HEK293 (cell line): ENCODE measurements at regions not wholly inside any gene's neighbourhood (a gene's known extent, or its start where the extent isn't known, plus 50 kb on each side); places are given as distances from the start of the nearest gene placed in this dataset.

ENCODE experiments used
- CTCF ChIA-PET: fragments of 350-600 bp; formaldehyde crosslinking; extraction: SDS; loops from one replicate; lab custom pipeline; 2021; ENCODE audit warnings: antibody characterized with exemption; lab: Yijun Ruan, JAX
- POLR2A ChIA-PET: fragments of 300-600 bp; formaldehyde crosslinking; extraction: SDS; loops from one replicate; lab custom pipeline; 2020; ENCODE audit warnings: antibody characterized with exemption, inconsistent platforms; lab: Yijun Ruan, JAX
- H3K27ac ChIP-seq: fragments of 200-500 bp; sonication (Bioruptor generic); 2 replicates; pipeline ENCODE4 v1.5.1; 2014; ENCODE audit warnings: low read depth, low read length, control low read depth, inconsistent platforms; ENCODE audit errors: extremely low read depth
- H3K36me3 ChIP-seq, 2 experiments: fragments of 200-500 bp in 1 of 2; sonication (Bioruptor generic) in 1 of 2; 1 replicate in 1 of 2; 2 replicates in 1 of 2; pipeline ENCODE4 v1.5.1; 2014 to 2017; ENCODE audit warnings: inconsistent platforms in 2 of 2, low read length in 2 of 2; ENCODE audit not compliant: control insufficient read depth in 2 of 2, insufficient read depth in 1 of 2
- H3K4me1 ChIP-seq: fragments of 200-500 bp; sonication (Bioruptor generic); 2 replicates; pipeline ENCODE4 v1.5.1; 2014; ENCODE audit warnings: mild to moderate bottlenecking, low read length, inconsistent platforms; ENCODE audit not compliant: control insufficient read depth, insufficient read depth
- H3K4me3 ChIP-seq: 2 replicates; pipeline ENCODE4 v1.5.1; 2011; ENCODE audit warnings: low read depth, mild to moderate bottlenecking, control low read depth, low read length, moderate library complexity
- H3K9me3 ChIP-seq: fragments of 200-500 bp; sonication (Bioruptor generic); 2 replicates; pipeline ENCODE4 v1.5.1; 2014; ENCODE audit warnings: low read depth, low read length, inconsistent platforms; ENCODE audit not compliant: control insufficient read depth, insufficient read depth
- GFI1B ChIP-seq: fragments of 450-650 bp; formaldehyde crosslinking; IDR thresholded peaks from 2 replicates; pipeline ENCODE4 v1.5.1; 2016; ENCODE audit warnings: missing biosample characterization, missing genetic modification characterization
- HOXA7 ChIP-seq: sonication (generic); formaldehyde crosslinking; IDR thresholded peaks from 2 replicates; pipeline ENCODE4 v1.8.1; 2022; ENCODE audit warnings: missing genetic modification reagents, borderline replicate concordance
- KLF9 ChIP-seq: fragments of 450-650 bp; formaldehyde crosslinking; IDR thresholded peaks from 2 replicates; pipeline ENCODE4 v1.5.1; 2016; ENCODE audit warnings: missing biosample characterization, missing genetic modification characterization, low read depth
- OVOL3 ChIP-seq: fragments of 450-650 bp; formaldehyde crosslinking; IDR thresholded peaks from 2 replicates; pipeline ENCODE4 v1.5.1; 2016; ENCODE audit warnings: missing biosample characterization, missing genetic modification characterization
- PRDM1 ChIP-seq: fragments of 450-650 bp; formaldehyde crosslinking; IDR thresholded peaks from 2 replicates; pipeline ENCODE4; 2016; ENCODE audit warnings: missing biosample characterization, missing genetic modification characterization
- PRDM2 ChIP-seq: fragments of 450-650 bp; formaldehyde crosslinking; IDR thresholded peaks from 2 replicates; pipeline ENCODE4 v1.5.1; 2016; ENCODE audit warnings: missing biosample characterization, missing genetic modification characterization, borderline replicate concordance
- SCRT2 ChIP-seq: fragments of 450-650 bp; formaldehyde crosslinking; IDR thresholded peaks from 2 replicates; pipeline ENCODE4 v1.5.1; 2016; ENCODE audit warnings: missing biosample characterization, missing genetic modification characterization
- SP2 ChIP-seq: fragments of 450-650 bp; formaldehyde crosslinking; IDR thresholded peaks from 2 replicates; pipeline ENCODE4 v1.5.1; 2016; ENCODE audit warnings: missing biosample characterization, missing genetic modification characterization
- ZBTB1 ChIP-seq: fragments of 450-650 bp; formaldehyde crosslinking; IDR thresholded peaks from 2 replicates; pipeline ENCODE4 v1.5.1; 2016; ENCODE audit warnings: missing biosample characterization, missing genetic modification characterization
- ZBTB48 ChIP-seq: fragments of 450-650 bp; formaldehyde crosslinking; IDR thresholded peaks from 2 replicates; pipeline ENCODE4 v1.5.1; 2016; ENCODE audit warnings: missing biosample characterization, missing genetic modification characterization
- ZNF138 ChIP-seq: fragments of 450-650 bp; formaldehyde crosslinking; IDR thresholded peaks from 2 replicates; pipeline ENCODE4 v1.5.1; 2016; ENCODE audit warnings: missing biosample characterization, missing genetic modification characterization, borderline replicate concordance
- ZNF16 ChIP-seq: fragments of 450-650 bp; formaldehyde crosslinking; IDR thresholded peaks from 2 replicates; pipeline ENCODE4 v1.5.1; 2016; ENCODE audit warnings: low read depth, missing biosample characterization, missing genetic modification characterization
- ZNF184 ChIP-seq: fragments of 450-650 bp; IDR thresholded peaks from 2 replicates; pipeline ENCODE4 v1.5.1; 2018; ENCODE audit warnings: missing biosample characterization, mild to moderate bottlenecking, missing genetic modification characterization
- ZNF214 ChIP-seq: fragments of 450-650 bp; formaldehyde crosslinking; IDR thresholded peaks from 2 replicates; pipeline ENCODE4 v1.5.1; 2017; ENCODE audit warnings: missing biosample characterization, mild to moderate bottlenecking, missing genetic modification characterization, borderline replicate concordance
- ZNF26 ChIP-seq: fragments of 450-650 bp; formaldehyde crosslinking; IDR thresholded peaks from 2 replicates; pipeline ENCODE4 v1.5.1; 2016; ENCODE audit warnings: missing biosample characterization, missing genetic modification characterization
- ZNF398 ChIP-seq: fragments of 450-650 bp; formaldehyde crosslinking; IDR thresholded peaks from 2 replicates; pipeline ENCODE4 v1.5.1; 2017; ENCODE audit warnings: missing biosample characterization, missing genetic modification characterization
- ZNF404 ChIP-seq: fragments of 450-650 bp; formaldehyde crosslinking; IDR thresholded peaks from 2 replicates; pipeline ENCODE4 v1.5.1; 2017; ENCODE audit warnings: missing biosample characterization, missing genetic modification characterization
- ZNF544 ChIP-seq: fragments of 450-650 bp; formaldehyde crosslinking; IDR thresholded peaks from 2 replicates; pipeline ENCODE4 v1.5.0; 2017; ENCODE audit warnings: missing biosample characterization, missing genetic modification characterization
- ZNF626 ChIP-seq: fragments of 450-650 bp; sonication (Bioruptor Pico); formaldehyde crosslinking; IDR thresholded peaks from 2 replicates; pipeline ENCODE4 v1.5.1; 2018; ENCODE audit warnings: missing biosample characterization, missing genetic modification characterization, inconsistent platforms
- ZSCAN23 ChIP-seq: fragments of 450-650 bp; formaldehyde crosslinking; IDR thresholded peaks from 2 replicates; pipeline ENCODE4 v1.5.1; 2016; ENCODE audit warnings: missing biosample characterization, missing genetic modification characterization
- TF ChIP-seq, protein P1 (sequence below): fragments of 450-650 bp; formaldehyde crosslinking; IDR thresholded peaks from 2 replicates; pipeline ENCODE4 v1.5.1; 2017; ENCODE audit warnings: missing biosample characterization, missing genetic modification characterization
- TF ChIP-seq, protein P2 (sequence below): fragments of 450-650 bp; formaldehyde crosslinking; IDR thresholded peaks from 2 replicates; pipeline ENCODE4 v1.5.1; 2016; ENCODE audit warnings: missing biosample characterization, missing genetic modification characterization
- TF ChIP-seq, protein P3 (sequence below): fragments of 450-650 bp; formaldehyde crosslinking; IDR thresholded peaks from 2 replicates; pipeline ENCODE4 v1.5.1; 2017; ENCODE audit warnings: missing biosample characterization, missing genetic modification characterization

GRCh38 chr1:57996400-57996799 is 550.1 kb downstream of the OMA1 start (continued):
- TF ChIP-seq, protein P1, sequence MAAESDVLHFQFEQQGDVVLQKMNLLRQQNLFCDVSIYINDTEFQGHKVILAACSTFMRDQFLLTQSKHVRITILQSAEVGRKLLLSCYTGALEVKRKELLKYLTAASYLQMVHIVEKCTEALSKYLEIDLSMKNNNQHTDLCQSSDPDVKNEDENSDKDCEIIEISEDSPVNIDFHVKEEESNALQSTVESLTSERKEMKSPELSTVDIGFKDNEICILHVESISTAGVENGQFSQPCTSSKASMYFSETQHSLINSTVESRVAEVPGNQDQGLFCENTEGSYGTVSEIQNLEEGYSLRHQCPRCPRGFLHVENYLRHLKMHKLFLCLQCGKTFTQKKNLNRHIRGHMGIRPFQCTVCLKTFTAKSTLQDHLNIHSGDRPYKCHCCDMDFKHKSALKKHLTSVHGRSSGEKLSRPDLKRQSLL, result no peak
- TF ChIP-seq ZNF26, result no peak
- no peak for TF ChIP-seq SP2 (tag by site-specific recombination)
- TF ChIP-seq OVOL3 (tag by site-specific recombination), result no peak
- TF ChIP-seq, all 188 proteins: peak for 0

DNA sequence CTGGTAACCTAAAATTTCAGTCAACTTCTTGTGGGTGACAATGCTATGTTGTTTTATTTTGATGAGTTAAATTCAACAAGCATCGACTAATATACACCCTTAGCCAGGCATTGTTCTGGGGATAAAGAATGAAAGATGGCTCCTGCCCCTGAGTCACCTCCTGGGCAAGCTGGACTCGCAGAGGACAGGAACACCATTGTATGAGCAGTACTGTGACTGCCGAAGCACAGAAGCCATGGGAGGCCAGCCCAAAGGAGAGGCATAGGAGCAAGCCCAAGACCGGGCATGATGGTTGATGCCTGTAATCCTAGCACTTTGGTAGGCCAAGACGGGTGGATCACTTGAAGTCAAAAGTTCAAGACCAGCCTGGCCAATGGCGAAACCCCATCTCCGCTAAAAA is 555.2 kb downstream of the OMA1 start:
- no peaks in the 10 kb centered on the region for H3K9me3 ChIP-seq
- no peaks in the 10 kb centered on the region for H3K4me1 ChIP-seq
- CTCF ChIA-PET, result no interaction called here
- TF ChIP-seq ZSCAN23 (no peak), SCRT2 (tag by site-specific recombination) (no peak), KLF9 (tag by site-specific recombination) (no peak), ZNF398 (no peak), ZNF214 (no peak), ZNF138 (tag by site-specific recombination) (no peak), PRDM1 (tag by site-specific recombination) (no peak), HOXA7 (no peak), GFI1B (tag by site-specific recombination) (no peak), ZNF184 (tag by site-specific recombination) (no peak), ZBTB48 (tag by site-specific recombination) (no peak), ZBTB1 (tag by site-specific recombination) (no peak), ZNF404 (no peak), ZNF16 (tag by site-specific recombination) (no peak), ZNF544 (no peak), PRDM2 (tag by site-specific recombination) (no peak), ZNF626 (tag by site-specific recombination) (no peak)
- TF ChIP-seq, protein P2, sequence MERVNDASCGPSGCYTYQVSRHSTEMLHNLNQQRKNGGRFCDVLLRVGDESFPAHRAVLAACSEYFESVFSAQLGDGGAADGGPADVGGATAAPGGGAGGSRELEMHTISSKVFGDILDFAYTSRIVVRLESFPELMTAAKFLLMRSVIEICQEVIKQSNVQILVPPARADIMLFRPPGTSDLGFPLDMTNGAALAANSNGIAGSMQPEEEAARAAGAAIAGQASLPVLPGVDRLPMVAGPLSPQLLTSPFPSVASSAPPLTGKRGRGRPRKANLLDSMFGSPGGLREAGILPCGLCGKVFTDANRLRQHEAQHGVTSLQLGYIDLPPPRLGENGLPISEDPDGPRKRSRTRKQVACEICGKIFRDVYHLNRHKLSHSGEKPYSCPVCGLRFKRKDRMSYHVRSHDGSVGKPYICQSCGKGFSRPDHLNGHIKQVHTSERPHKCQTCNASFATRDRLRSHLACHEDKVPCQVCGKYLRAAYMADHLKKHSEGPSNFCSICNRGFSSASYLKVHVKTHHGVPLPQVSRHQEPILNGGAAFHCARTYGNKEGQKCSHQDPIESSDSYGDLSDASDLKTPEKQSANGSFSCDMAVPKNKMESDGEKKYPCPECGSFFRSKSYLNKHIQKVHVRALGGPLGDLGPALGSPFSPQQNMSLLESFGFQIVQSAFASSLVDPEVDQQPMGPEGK, result no peak
- TF ChIP-seq, protein P3, sequence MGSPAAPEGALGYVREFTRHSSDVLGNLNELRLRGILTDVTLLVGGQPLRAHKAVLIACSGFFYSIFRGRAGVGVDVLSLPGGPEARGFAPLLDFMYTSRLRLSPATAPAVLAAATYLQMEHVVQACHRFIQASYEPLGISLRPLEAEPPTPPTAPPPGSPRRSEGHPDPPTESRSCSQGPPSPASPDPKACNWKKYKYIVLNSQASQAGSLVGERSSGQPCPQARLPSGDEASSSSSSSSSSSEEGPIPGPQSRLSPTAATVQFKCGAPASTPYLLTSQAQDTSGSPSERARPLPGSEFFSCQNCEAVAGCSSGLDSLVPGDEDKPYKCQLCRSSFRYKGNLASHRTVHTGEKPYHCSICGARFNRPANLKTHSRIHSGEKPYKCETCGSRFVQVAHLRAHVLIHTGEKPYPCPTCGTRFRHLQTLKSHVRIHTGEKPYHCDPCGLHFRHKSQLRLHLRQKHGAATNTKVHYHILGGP (tag by site-specific recombination), result no peak
- TF ChIP-seq, all 188 proteins: peak for 0
- H3K27ac ChIP-seq, result no peak overlapping the region
- H3K36me3 ChIP-seq, result no peaks in the 10 kb centered on the region
- POLR2A ChIA-PET, result no interaction called here
- no peak overlapping the region for H3K4me3 ChIP-seq
